HG02763 (cell line): ENCODE measurements at regions not wholly inside any gene's neighbourhood (a gene's known extent, or its start where the extent isn't known, plus 50 kb on each side); places are given as distances from the start of the nearest gene placed in this dataset.
"Not testable (repeated sequence)": the region's sequence is repeated elsewhere in the genome, so short reads cannot be mapped to it uniquely, and the experiment has no call there.

Source experiments
- ATAC-seq: cut with Tn5 transposase; IDR thresholded peaks from one replicate; pipeline ENCODE4 v1.9.1; 2021; ENCODE audit warnings: mild to moderate bottlenecking, moderate library complexity; ENCODE audit not compliant: unreplicated experiment

GRCh38 chr5:173667702-173668101, 51.3 kb upstream of the BOD1 start:
- ATAC-seq = no peak

GRCh38 chr5:173668245-173668800, 51.9 kb upstream of the BOD1 start:
- no peak for ATAC-seq

GRCh38 chr5:173668910-173669309, 52.5 kb upstream of the BOD1 start:
- no peak for ATAC-seq

GRCh38 chr5:173669483-173669882, 53.0 kb upstream of the BOD1 start:
- no peak for ATAC-seq

- ATAC-seq = no peak
Observed at GRCh38 chr5:173670130-173670651, 53.7 kb upstream of the BOD1 start.

GRCh38 chr5:173670791-173671120, 54.3 kb upstream of the BOD1 start:
- ATAC-seq = no peak

- no peak for ATAC-seq
Observed at GRCh38 chr5:173671121-173671949, 54.9 kb upstream of the BOD1 start.

GRCh38 chr5:173672166-173672565, 55.7 kb upstream of the BOD1 start:
- no peak for ATAC-seq

- no peak for ATAC-seq
Observed at GRCh38 chr5:173672891-173673290, 56.4 kb upstream of the BOD1 start.

- no peak for ATAC-seq
Observed at GRCh38 chr5:173673295-173674101, 57.0 kb upstream of the BOD1 start.

GRCh38 chr5:173675287-173675996, 59.0 kb upstream of the BOD1 start:
- no peak for ATAC-seq

GRCh38 chr5:173676375-173676774, 59.9 kb upstream of the BOD1 start:
- no peak for ATAC-seq

GRCh38 chr5:173677125-173677672, 60.7 kb upstream of the BOD1 start:
- ATAC-seq = no peak

GRCh38 chr5:173679909-173680630, 63.6 kb upstream of the BOD1 start:
- ATAC-seq = peak; percentile 66

- ATAC-seq = peak; percentile 75
Observed at GRCh38 chr5:173680660-173681242, 64.3 kb upstream of the BOD1 start.

- no peak for ATAC-seq
Observed at GRCh38 chr5:173682313-173682712, 65.9 kb upstream of the BOD1 start.

- not testable (repeated sequence) for ATAC-seq
Observed at GRCh38 chr5:173684535-173684934, 68.1 kb upstream of the BOD1 start.

- ATAC-seq = no peak
Observed at GRCh38 chr5:173686950-173687349, 70.5 kb upstream of the BOD1 start.

- no peak for ATAC-seq
Observed at GRCh38 chr5:173688703-173689102, 72.3 kb upstream of the BOD1 start.
